Kidney glomerular epithelial cell (primary cell): ENCODE measurements at regions not wholly inside any gene's neighbourhood (a gene's known extent, or its start where the extent isn't known, plus 50 kb on each side); places are given as distances from the start of the nearest gene placed in this dataset.
"Not testable (repeated sequence)": the region's sequence is repeated elsewhere in the genome, so short reads cannot be mapped to it uniquely, and the experiment has no call there.

Experiments used
- DNase-seq: peaks from one replicate; lab custom pipeline; 2025; lab: John Stamatoyannopoulos, UW

DNA sequence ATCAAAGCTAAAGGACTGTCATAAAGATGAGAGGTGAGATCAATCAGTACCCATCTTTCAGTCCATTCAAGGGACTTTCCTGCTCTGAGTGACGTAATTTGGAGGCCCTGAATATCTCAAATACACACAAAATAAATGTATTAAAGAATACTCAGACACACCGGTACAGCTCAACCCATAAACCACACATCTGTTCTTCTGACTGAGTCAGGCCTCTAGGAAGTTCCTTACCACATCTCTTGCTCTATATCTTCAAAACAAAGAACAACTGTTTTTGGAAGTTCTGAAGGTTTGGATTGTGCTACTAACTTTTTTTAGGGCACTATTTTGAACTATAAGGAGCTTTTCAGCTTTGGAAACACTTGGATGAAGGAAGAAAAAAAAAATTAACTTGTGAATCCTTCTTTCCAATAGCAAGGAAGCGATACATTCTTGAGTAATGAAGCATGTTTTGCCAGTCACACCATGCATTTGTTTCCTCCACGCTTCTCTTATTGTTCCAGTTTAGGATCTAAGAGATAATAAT is 866.5 kb upstream of the VRK2 start:
- DNase-seq: peak; percentile 71

DNA sequence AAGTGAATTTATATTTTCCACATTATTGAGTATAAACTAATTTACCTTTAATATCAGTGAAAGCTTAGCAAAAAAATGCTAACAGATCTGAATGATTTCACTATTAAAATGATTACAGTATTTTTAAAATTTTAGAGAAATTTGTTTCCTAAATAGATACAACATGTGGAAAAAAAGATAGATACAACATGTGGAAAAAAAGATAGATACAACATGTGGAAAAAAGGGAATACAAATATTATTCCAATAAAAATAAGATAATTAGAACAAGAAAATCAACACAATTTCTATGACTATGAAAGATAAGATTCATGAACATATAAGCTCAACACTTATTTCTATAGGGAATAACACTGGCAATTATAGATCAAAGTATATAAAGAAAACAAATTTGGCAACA is 865.9 kb upstream of the VRK2 start:
- DNase-seq: no peak

DNA sequence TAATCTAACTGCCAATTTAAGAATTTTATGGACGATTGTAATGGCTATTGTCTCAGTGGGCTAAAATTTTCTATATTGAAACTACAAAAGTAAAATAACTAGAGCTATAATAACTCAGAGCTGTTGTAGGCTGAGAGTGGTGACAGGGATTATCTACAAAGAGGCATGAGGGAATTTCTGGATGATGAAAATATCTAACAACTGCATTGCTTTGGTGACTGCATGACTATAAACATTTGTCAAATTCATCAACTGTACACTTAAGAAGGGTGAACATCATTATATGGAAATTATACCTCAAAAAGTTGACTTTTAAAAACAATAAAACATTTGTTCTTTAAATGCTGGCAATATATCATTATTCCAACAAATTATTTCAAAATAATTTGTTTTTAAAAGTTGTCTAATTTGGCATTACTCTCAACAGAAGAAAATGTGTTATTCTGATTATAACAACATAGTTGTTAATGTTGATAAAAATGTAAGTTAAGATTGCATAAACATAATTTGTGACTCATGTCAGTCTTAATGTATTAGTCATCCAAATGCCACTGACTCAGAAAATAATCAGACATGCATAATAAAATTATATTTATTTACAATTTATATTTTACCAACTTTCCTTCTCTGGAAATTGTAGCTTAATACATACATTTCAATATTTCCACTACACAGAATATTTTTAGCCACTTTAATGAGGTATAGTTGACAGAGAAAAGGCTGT is 865.1 kb upstream of the VRK2 start:
- peak; percentile 16 for DNase-seq

DNA sequence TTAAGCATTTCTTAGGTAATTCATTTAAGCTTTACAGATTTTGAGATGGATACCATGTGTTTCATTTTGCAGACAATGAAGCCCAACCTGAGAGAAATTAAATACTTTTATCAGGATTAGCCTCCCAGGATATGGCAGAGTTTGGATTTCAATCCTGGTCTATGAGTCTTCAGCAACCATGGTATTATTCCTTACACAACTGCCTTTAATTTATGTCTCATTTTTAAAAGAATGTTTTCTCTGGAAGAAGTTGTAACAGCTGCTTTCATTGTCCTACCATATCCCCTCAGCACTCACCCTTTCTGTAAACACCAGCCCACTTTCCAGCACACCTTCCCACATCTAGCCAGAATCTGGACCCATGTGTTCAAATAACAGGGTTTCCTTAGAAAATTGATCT is 863.7 kb upstream of the VRK2 start:
- DNase-seq: no peak

DNA sequence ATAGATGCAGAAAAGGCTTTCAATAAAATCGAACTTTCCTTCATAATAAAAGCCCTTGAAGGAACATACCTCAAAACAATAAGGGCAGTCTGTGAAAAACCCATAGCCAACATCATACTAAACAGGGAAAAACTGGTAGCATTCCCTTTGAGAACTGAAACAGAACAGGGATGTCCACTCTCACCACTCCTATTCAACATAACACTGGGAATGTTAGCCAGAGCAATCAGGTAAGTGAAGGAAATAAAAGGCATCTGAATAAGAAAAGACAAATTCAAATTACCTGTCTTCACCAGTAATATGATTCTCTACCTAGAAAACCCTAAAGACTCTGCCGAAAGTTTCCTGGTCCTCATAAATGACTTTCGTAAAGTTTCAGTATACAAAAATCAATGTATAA is 861.0 kb upstream of the VRK2 start:
- no peak for DNase-seq

DNA sequence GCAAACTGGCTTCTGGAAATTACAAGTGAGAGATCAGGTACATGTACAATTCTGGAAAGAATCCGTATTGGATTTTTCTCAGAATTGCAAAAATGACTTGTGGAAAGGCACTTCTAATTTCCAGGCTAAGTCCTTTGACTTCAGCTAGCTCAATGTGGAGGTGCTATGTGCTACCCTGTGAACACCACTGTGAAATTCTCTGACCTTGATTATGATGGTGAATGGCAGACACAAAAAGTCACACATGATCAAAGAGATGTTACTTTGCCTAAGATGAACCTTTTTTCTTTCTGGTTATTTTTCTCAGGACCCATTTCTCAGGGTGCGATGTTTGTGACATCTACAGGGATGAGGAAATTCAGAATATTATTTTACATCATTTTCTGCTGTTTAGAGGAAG is 856.6 kb upstream of the VRK2 start:
- DNase-seq: no peak

DNA sequence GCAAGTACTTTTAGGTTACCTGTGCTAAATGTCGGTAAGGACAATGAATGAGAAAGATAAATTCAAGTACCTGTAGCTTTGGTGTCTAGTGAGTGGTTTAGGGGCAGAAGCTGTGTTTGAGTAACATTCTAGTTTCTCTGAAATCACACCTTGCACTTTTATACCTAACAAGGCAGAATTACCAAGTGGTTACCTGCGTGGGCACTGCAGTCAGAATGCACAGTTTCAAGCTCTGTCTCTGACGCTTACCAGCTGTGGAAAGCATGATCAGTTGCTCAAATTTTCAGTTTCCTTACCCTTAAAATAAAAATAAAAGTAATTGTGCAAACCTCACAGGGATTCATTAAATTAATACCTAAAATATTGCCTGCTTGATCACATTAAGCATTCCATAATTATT is 846.9 kb upstream of the VRK2 start:
- no peak for DNase-seq

DNA sequence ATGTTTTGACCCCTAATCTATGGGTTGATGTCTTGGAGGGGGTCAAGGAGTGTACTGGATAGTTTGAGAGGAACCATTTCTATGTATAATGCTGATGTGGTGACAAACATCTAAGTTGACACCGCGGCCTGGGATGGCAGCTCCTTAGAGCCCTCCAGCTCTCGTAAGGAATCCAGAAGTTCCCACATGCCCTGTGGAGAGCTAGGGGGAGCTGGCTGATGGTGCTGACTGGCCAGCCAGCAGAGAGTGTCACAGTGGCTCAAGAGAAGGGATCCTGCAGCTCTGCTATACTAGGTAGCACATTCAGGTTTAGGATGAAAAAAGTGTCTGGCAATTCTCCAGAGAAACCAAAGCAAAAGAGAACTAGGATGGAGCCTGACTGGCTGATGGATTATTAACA is 842.2 kb upstream of the VRK2 start:
- no peak for DNase-seq

DNA sequence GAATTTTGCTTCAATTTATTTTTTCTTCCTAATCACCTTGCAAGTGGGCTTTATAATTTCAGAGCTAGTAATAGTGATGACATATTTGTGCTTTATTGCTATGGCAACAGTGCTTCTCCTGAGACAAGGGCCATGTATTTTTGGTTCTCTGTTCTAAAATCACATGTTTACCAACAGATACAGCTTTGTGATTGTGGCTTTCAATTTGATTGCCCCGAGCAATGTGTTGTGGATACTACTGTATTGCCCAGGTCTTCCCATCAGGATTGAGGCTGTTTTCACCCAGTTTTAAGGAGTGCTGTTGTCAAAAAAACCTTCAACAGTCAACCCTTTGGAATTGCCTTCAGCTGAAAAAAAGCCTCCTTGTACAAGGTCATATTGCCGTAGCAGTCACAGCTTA is 841.4 kb upstream of the VRK2 start:
- no peak for DNase-seq

DNA sequence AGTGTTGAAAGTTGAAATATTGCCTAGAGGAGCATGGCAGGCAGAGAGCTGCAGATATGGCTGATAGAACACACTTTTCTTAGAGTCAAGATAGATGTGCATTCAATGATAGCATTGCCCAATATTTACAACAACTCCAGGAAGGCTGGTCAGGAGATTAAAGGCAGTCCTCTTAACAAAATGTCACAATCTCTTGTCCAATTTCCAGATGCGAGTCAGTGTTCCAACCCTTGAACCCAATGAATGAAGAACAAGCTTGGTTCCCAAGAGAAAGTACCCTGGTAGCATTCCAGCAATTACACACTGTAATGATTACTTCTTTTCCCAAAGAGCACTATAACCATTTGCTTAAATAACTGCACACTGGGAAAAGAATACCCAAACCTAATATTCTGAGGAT is 839.4 kb upstream of the VRK2 start:
- no peak for DNase-seq

DNA sequence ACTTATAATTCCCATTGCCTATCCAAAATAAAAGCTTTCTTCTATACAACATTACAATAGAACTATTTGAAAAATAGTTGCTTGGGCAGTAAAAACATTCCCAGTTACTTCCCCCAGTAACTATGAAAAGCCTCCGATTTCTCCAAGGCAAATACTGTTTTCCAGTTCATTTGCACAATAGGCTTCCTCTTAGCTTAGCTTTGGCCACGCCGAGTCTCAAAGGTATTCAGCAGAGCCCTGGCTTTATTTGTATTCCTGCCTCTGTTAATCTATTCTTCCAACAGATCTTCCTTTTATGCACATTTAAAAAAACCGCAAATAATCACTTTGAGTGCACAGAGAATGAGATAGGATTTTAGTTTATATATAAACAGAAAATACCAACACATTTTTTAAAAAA is 836.8 kb upstream of the VRK2 start:
- no peak for DNase-seq

DNA sequence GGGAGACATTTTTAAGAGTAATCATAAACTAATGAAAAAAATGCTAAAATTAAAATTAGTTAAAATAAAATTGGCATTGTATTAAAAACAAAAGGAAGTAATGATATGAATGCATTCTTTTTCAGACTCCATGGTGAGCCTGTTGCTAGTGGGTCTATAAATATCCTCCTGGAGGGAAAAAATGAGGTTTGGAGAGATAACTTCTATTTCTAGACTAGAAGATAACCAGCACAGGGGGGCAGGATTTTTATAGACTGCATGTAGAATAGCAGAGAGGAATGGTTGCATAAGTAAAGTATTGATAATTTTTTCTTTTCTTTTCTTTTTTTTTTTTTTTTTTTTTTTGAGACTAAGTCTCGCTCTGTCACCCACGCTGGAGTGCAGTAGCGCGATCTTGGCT is 835.8 kb upstream of the VRK2 start:
- DNase-seq: no peak

DNA sequence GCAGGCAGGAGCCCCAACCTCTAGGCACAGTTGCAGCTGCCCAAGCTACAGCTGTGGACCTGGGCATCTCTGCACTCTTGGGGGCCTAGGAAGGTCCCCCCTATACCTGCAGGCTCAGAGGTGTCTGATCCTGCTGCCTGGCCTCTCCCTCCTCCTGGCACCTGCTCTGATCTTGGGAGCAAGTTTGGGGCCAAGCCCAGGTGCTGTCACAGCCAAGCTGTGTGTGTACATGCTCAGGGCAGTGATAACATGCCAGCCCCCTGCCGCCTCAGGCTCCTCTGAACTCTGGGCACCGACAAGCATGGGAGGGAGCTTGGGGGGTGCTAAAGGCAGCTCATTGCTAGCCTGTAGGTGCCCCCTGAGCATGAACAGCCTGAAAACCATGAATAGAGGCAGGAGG is 829.6 kb upstream of the VRK2 start:
- DNase-seq: no peak

DNA sequence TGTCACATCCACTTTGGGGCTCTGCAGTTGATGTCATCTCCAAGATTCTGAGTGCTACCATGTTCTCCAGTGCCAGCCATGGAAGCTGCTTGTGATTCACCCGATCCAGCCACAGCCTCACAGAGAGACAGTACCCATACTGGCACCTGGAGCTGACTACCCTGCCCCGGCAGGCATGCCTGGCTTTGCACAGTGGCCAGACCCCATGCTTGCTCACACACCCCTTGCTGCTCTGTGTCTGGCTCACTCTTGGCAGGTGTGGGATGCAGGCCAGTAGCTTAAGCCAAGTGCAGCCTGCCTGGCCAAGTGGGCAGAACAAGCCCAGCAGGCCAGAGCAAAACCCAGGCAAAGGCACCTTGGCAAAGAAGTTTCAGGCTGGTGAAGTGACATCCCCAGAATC is 828.4 kb upstream of the VRK2 start:
- no peak for DNase-seq

DNA sequence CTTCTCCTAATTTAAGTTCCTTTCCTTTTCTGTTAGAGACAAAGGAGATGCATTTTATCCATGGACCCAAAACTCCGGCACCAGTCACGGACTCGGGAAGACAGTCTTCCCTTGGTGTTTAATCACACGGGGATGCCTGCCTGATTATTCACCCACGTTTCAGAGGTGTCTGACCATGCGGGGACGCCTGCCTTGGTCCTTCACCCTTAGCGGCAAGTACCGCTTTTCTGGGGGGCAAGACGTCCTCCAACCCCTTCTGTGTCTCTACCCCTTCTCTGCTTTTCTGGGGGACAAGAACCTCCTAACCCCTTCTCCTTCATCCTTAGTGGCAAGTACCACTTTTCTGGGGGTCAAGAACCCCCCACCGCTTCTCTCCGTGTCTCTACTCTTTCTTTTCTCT is 816.9 kb upstream of the VRK2 start:
- not testable (repeated sequence) for DNase-seq

DNA sequence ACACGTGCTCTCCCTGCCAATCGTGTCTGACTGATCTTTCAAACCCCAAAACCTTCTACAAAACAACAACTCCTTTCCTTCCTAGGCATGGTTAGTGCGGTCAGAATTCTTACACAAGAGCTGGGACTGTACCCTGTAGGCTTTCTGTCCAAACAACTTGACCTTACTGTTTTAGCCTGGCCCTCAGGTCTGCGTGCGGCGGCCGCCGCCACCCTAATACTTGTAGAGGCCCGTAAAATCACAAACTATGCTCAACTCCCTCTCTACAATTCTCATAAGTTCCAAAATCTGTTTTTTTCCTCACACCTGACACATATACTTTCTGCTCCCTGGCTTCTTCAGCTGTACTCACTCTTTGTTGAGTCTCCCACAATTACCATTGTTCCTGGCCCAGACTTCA is 814.3 kb upstream of the VRK2 start:
- not testable (repeated sequence) for DNase-seq

DNA sequence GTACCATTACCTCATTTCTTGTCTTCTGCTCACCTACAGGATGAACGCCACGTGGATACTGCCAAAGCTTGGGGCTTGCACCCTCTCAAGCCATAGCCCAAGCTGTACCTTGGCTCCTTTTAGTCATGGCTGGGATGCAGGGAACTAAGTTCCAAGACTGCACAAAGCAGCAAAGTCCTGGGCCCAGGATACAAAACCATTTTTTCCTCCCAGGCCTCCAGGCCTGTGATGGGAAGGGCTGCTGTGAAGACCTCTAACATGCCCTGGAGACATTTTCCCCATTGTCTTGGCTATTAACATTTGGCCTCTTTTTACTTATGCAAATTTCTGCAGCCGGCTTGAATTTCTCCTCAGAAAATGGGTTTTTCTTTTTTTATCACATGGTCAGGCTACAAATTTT is 795.1 kb upstream of the VRK2 start:
- DNase-seq: not testable (repeated sequence)

DNA sequence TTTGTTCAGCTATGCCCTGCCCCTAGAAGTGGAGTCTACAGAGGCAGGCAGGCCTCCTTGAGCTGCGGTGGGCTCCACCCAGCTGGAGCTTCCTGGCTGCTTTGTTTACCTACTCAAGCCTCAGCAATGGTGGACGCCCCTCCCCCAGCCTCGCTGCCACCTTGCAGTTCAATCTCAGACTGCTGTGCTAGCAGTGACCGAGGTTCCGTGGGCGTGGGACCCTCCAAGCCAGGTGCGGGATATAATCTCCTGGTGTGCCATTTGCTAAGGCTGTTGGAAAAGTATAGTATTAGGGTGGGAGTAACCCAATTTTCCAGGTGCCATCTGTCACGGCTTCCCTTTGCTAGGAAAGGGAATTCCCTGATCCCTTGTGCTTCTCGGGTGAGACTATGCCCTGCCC is 770.2 kb upstream of the VRK2 start:
- DNase-seq: not testable (repeated sequence)

DNA sequence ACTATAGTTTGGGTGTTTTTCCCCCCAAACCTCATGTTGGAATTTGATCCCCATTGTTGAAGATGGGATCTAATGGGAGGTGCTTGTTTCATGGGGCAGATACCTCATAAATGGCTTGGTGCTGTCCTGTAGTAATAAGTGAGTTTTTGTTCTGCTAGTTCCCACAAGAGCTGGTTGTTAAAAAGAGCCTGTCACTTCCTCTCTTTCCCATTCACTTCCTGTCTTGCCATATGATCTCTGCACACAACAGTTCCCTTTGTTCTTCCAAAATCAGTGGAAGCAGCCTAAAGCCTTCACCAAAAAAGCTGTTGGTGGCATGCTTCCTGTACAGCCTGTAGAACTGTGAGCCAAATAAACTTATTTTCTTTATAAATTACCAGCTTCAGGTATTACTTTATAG is 768.2 kb upstream of the VRK2 start:
- DNase-seq: no peak

DNA sequence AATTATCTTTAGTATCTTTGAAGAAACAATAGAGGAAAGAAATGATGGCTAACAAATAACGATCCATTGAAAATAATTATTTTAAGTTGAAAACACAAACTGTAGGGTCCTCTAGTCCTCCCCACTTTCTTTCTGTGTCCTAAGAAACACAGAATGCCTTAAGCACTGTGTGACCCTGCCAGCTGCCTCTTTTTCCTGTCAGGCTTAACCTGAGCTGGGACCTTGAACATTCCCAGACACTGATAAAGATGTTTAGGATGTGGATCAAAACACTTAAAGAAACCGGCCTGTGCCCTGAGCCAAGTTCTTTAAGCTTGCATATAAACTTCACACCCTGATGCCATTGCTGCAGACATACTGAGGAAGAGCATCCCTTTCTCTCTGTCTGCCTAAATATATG is 755.4 kb upstream of the VRK2 start:
- DNase-seq: no peak

DNA sequence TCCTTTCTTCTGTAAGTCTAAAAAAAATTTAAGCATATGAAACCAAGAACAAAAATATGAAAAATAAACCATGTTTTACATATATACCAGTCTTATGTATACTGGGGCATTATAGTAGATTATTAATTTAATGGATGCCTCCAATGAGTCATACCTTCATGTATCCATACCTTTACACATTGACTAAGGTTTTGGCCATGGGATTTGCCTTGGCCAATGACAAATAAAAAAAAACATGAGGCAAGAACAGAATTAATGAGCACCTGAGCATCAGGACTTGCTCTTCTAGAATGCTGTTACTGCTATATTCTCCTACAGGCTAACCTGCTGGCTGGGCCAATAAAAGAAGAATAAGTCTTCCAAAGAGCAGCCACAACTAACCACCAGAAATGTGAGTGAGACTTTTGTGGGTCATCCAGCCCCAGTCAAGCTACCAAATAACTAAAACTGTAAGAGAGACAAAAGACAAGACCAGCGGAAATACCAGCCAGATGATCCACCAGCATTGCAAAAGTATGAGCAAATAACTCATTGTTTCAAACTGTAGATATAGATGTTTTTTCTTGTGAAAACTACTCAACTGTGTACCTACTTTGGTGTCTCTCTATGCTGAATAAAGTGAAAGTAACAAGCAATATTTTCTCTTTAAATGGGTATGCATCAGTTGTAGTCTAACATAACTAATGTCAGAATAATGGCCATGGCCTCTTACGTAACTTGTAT is 749.6 kb upstream of the VRK2 start:
- no peak for DNase-seq

DNA sequence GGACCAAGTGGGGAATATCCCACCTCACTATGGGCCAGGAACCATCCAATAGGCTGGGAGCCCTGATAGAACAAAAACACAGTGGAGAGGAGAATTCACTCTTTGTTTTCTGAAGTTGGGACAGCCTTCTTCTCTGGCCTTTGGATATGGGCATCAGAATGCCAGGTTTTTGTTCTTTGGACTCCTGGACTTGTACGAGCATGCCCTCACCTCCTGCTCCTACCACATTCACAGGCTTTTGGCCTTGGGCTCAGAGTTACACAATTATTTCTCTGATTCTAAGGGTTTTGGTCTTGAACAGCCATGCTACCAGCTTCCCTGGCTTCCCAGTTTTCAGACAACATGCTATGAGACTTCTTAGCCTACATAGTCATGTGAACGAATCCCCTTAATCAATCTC is 732.9 kb upstream of the VRK2 start:
- DNase-seq: no peak

DNA sequence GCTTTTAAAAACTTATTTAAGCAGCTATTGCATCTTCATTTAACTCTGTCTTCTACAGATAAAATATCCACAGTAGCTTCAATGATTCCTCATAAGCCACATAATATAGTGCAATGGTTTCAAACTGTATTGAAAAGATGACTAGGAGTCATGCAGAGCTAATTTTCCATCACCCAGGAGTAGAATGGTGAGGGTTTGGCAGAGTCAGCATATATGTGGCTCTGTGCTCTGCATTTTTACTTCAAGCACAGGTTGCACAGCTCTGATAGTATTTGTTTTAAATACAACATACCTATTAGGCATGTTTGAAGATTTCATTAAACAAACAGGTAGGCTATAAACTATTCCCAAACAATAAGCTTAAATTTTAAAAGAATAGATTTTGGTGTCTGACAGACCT is 731.9 kb upstream of the VRK2 start:
- DNase-seq: no peak

DNA sequence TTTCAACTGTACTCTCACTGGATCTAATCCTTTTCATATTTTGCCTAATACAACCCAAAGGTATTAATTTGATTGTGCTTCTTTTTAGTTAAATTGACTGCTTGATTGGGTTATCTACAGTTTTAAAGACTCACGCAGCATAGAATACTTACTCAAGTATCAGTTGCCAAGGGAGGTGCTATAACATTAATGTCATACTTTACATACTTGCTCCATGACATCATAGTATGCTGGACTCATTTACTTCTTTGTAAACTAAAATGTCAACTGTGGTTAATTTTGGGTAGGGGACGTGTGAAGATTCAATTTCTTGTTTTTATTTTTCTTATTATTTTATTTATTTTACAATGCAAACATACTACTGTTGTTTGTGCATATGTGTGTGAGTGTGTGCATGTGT is 716.2 kb upstream of the VRK2 start:
- DNase-seq: peak; percentile 30
